ENCODE measurements at regions not wholly inside any gene's neighbourhood (a gene's known extent, or its start where the extent isn't known, plus 50 kb on each side); places are given as distances from the start of the nearest gene placed in this dataset.

DNA sequence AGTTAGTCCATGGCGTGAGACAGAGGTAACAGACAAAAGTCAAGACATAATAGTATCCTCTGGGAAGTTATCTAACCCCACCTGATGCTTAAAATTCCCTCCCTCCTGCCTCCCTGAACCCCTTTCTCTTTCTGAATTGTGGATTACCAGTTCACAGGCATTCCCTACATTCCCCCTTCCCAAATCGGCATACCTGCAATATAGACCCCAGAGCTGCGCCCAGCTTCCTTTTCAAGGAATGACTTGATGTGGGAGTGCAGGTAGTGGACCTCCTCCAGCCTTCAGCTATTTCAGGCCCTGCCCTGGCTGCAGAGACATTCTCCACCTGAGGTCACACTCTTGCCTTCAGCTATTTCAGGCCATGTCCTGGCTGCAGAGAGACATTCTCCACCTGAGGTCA is 111.1 kb upstream of the KLF7 start:
- TF ChIP-seq, protein P1, sequence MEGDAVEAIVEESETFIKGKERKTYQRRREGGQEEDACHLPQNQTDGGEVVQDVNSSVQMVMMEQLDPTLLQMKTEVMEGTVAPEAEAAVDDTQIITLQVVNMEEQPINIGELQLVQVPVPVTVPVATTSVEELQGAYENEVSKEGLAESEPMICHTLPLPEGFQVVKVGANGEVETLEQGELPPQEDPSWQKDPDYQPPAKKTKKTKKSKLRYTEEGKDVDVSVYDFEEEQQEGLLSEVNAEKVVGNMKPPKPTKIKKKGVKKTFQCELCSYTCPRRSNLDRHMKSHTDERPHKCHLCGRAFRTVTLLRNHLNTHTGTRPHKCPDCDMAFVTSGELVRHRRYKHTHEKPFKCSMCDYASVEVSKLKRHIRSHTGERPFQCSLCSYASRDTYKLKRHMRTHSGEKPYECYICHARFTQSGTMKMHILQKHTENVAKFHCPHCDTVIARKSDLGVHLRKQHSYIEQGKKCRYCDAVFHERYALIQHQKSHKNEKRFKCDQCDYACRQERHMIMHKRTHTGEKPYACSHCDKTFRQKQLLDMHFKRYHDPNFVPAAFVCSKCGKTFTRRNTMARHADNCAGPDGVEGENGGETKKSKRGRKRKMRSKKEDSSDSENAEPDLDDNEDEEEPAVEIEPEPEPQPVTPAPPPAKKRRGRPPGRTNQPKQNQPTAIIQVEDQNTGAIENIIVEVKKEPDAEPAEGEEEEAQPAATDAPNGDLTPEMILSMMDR (IDR thresholded peaks at IDR 0.05), result no peak
- no peak for TF ChIP-seq POLR2A (IDR thresholded peaks at IDR 0.05)

Measured in thyroid gland (tissue), 4 donors.